K562 (cell line): ENCODE measurements at regions not wholly inside any gene's neighbourhood (a gene's known extent, or its start where the extent isn't known, plus 50 kb on each side); places are given as distances from the start of the nearest gene placed in this dataset.

Experiments
- ATAC-seq: fragments of 200-7000 bp; cut with Tn5 transposase; 3 replicates; pipeline ENCODE4 v1.9.1; 2020; ENCODE audit warnings: moderate library complexity
- BruUV-seq: library from RNA; stranded (reverse); fragments of 400-500 nt; replicated peaks from 2 replicates; lab custom pipeline; 2021; lab: Mats Ljungman, UMichigan
- CTCF ChIA-PET: fragments of 300-600 bp; formaldehyde crosslinking; extraction: SDS; loops from one replicate; lab custom pipeline; 2021; ENCODE audit warnings: low intra/inter-chr PET ratio; lab: Yijun Ruan, JAX
- POLR2A ChIA-PET: fragments of 300-600, 350-650 bp; sonication (Branson Sonifier 250); formaldehyde crosslinking; extraction: SDS; loops from one replicate; lab custom pipeline; 2021; ENCODE audit warnings: antibody characterized with exemption, inconsistent platforms; lab: Yijun Ruan, JAX
- DNase-seq, 4 experiments: peaks; one replicate each; pipeline versions ENCODE4 v3.0.0 to v3.0.0-alpha.2; 2011 to 2018; ENCODE audit warnings: low spot score in 3 of 4, mixed read lengths in 3 of 4; ENCODE audit errors: extremely low read depth in 1 of 4
- FAIRE-seq: peaks from 2 replicates; lab custom pipeline; 2011; peaks lifted over from hg19 to GRCh38; lab: Jason Lieb, UNC
- H2AFZ ChIP-seq: 2 replicates; pipeline ENCODE4 v1.6.0; 2011; ENCODE audit warnings: low read depth, low read length, control low read depth, inconsistent platforms
- H3K27ac ChIP-seq: fragments of 200-600 bp; 3 replicates; pipeline ENCODE4 v1.8.0; 2011; ENCODE audit warnings: low read depth, mild to moderate bottlenecking, control low read depth, inconsistent platforms, low read length, moderate library complexity, mixed read lengths; ENCODE audit errors: extremely low read depth
- H3K27me3 ChIP-seq, 2 experiments: fragments of 300-600 bp in 1 of 2; 2 replicates in 1 of 2; 3 replicates in 1 of 2; pipeline versions ENCODE4 v1.6.0 to v1.8.0; 2011; ENCODE audit warnings: inconsistent platforms in 2 of 2, low read length in 2 of 2, mild to moderate bottlenecking in 1 of 2, mixed read lengths in 1 of 2, moderate library complexity in 1 of 2; ENCODE audit not compliant: control insufficient read depth in 2 of 2, insufficient read depth in 2 of 2
- H3K36me3 ChIP-seq: fragments of 300-600 bp; 3 replicates; pipeline ENCODE4 v1.8.0; 2011; ENCODE audit warnings: mild to moderate bottlenecking, low read length, inconsistent platforms; ENCODE audit not compliant: control insufficient read depth, insufficient read depth
- H3K4me1 ChIP-seq, 2 experiments: fragments of 200-600 bp in 1 of 2; replicated peaks in 1 of 2; 2 replicates in 1 of 2; 3 replicates in 1 of 2; pipeline versions ENCODE4 v1.5.1 to v1.8.0; 2011; ENCODE audit warnings: inconsistent platforms in 2 of 2, low read length in 2 of 2, mild to moderate bottlenecking in 1 of 2, mixed read lengths in 1 of 2, moderate library complexity in 1 of 2; ENCODE audit not compliant: control insufficient read depth in 2 of 2, insufficient read depth in 2 of 2
- H3K4me2 ChIP-seq: 2 replicates; pipeline ENCODE4 v1.6.1; 2011; ENCODE audit warnings: low read length, control low read depth, inconsistent platforms, mixed read lengths; ENCODE audit not compliant: insufficient read depth
- H3K4me3 ChIP-seq: fragments of 200-600 bp; sonication (generic), shearing (Covaris generic); 2 replicates; pipeline ENCODE4 v1.5.1; 2016; ENCODE audit warnings: control low read depth, inconsistent platforms
- H3K79me2 ChIP-seq: fragments of 200-600 bp; 3 replicates; pipeline ENCODE4 v1.8.0; 2011; ENCODE audit warnings: low read length, inconsistent platforms; ENCODE audit not compliant: control insufficient read depth, insufficient read depth
- H3K9ac ChIP-seq, 2 experiments: 2 replicates each; pipeline versions ENCODE4 v1.6.0 to v1.6.1; 2011; ENCODE audit warnings: low read depth in 2 of 2, low read length in 2 of 2, control low read depth in 1 of 2, inconsistent platforms in 1 of 2, mild to moderate bottlenecking in 1 of 2, mixed read lengths in 1 of 2; ENCODE audit not compliant: insufficient read depth in 1 of 2
- H3K9me1 ChIP-seq: one replicate; pipeline ENCODE4 v1.6.0; 2011; ENCODE audit warnings: inconsistent platforms, mild to moderate bottlenecking, low read length, moderate library complexity; ENCODE audit not compliant: control insufficient read depth, insufficient read depth
- H3K9me3 ChIP-seq: replicated peaks from 2 replicates; pipeline ENCODE4 v1.5.1; 2011; ENCODE audit warnings: low read depth, low read length, inconsistent platforms; ENCODE audit not compliant: control insufficient read depth, insufficient read depth
- H4K20me1 ChIP-seq: replicated peaks from 2 replicates; pipeline ENCODE4 v1.6.1; 2011; ENCODE audit warnings: low read length, inconsistent platforms, mixed read lengths; ENCODE audit not compliant: control insufficient read depth, insufficient read depth
- ADNP ChIP-seq: fragments of 200-800 bp; sonication (Bioruptor generic); IDR thresholded peaks from 2 replicates; pipeline ENCODE4 v1.6.1; 2016; ENCODE audit warnings: missing genetic modification characterization, missing compliant biosample characterization
- HDAC8 ChIP-seq: fragments of 450-650 bp; IDR thresholded peaks from 2 replicates; pipeline ENCODE4 v1.6.1; 2016; ENCODE audit warnings: mild to moderate bottlenecking, missing genetic modification characterization, moderate library complexity, missing compliant biosample characterization
- HEY1 ChIP-seq: fragments of 250-450 bp; sonication (Bioruptor Pico); IDR thresholded peaks from 2 replicates; pipeline ENCODE4 v1.5.0; 2020; ENCODE audit warnings: mild to moderate bottlenecking, moderate library complexity, borderline replicate concordance
- SMARCA5 ChIP-seq: fragments of 450-650 bp; IDR thresholded peaks from 2 replicates; pipeline ENCODE4 v1.6.1; 2016
- ZFPM2 ChIP-seq: fragments of 250-450 bp; sonication (Bioruptor Pico); IDR thresholded peaks from 2 replicates; pipeline ENCODE4 v1.5.1; 2022; ENCODE audit warnings: mild to moderate bottlenecking
- ZNF324 ChIP-seq: fragments of 250-450 bp; sonication (Bioruptor Pico); IDR thresholded peaks from 2 replicates; pipeline ENCODE4 v1.4.0; 2020; ENCODE audit warnings: mild to moderate bottlenecking
- in situ Hi-C: fragments of 300-500 bp; cut with MboI; formaldehyde crosslinking; loops from 4 replicates; pipeline ENCODE4 v1.15.0; 2018; ENCODE audit warnings: inconsistent platforms, mixed read lengths
- intact Hi-C: fragments of 100-400 bp; cut with micrococcal nuclease; formaldehyde crosslinking; loops from 2 replicates; pipeline ENCODE4 v1.14.2; 2022
- TF ChIP-seq, protein P1 (sequence below): fragments of 250-450 bp; sonication (Bioruptor Pico); IDR thresholded peaks from 2 replicates; pipeline ENCODE4 v1.5.1; 2021; ENCODE audit warnings: mild to moderate bottlenecking
- TF ChIP-seq, protein P2 (sequence below): sonication (generic); formaldehyde crosslinking; IDR thresholded peaks from 2 replicates; pipeline ENCODE4 v1.8.0; 2022; ENCODE audit warnings: missing genetic modification reagents, mild to moderate bottlenecking, borderline replicate concordance
- TF ChIP-seq, protein P3 (sequence below): fragments of 450-650 bp; IDR thresholded peaks from 2 replicates; pipeline ENCODE4 v1.6.1; 2018; ENCODE audit not compliant: partially characterized antibody
- TF ChIP-seq, protein P4 (sequence below): fragments of 450-650 bp; IDR thresholded peaks from 2 replicates; pipeline ENCODE4 v1.6.1; 2017; ENCODE audit warnings: antibody characterized with exemption

DNA sequence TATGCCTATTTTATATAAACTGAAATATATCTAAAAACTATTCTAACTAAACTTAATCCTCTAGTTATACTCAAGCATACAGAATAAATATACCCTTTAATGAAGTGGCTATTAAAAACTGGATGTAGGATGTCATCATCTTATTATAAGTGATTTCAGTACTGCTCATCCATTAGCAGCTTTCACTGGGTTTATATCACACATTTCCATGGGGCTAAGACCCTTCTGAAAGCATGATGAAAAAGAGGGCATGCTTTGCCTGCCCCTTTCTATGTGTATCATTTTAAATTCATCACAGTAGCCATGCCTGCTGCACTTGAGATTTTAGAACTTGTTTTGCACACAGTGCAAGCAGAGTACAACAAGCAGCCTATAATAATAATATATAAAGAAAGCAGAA, 477.5 kb downstream of the SLITRK6 start:
- Histone ChIP-seq H3K9me3 (no peaks in the 10 kb centered on the region), H3K27me3 (no peaks in the 10 kb centered on the region), H3K27ac (no peak overlapping the region), H3K9me1 (no peaks in the 10 kb centered on the region), H3K79me2 (no peaks in the 10 kb centered on the region), H3K4me2 (no peak overlapping the region), H2AFZ (no peak overlapping the region), H3K4me3 (no peak overlapping the region), H3K9ac (no peak overlapping the region), H3K36me3 (no peaks in the 10 kb centered on the region), H3K4me1 (no peaks in the 10 kb centered on the region), H4K20me1 (no peaks in the 10 kb centered on the region)
- DNase-seq = no peak
- BruUV-seq = no TSS peak
- FAIRE-seq = no peak
- no peak for ATAC-seq
- intact Hi-C loops (no loop called here), in situ Hi-C loops (no loop called here)
- ChIA-PET POLR2A (no interaction called here), CTCF (no interaction called here)
- no peak for TF ChIP-seq SMARCA5
- TF ChIP-seq, protein P1, sequence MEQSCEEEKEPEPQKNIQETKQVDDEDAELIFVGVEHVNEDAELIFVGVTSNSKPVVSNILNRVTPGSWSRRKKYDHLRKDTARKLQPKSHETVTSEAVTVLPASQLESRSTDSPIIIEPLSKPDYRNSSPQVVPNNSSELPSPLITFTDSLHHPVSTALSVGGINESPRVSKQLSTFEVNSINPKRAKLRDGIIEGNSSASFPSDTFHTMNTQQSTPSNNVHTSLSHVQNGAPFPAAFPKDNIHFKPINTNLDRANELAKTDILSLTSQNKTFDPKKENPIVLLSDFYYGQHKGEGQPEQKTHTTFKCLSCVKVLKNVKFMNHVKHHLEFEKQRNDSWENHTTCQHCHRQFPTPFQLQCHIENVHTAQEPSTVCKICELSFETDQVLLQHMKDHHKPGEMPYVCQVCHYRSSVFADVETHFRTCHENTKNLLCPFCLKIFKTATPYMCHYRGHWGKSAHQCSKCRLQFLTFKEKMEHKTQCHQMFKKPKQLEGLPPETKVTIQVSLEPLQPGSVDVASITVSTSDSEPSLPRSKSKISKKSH (CRISPR knock-in tag) = no peak
- TF ChIP-seq, protein P2, sequence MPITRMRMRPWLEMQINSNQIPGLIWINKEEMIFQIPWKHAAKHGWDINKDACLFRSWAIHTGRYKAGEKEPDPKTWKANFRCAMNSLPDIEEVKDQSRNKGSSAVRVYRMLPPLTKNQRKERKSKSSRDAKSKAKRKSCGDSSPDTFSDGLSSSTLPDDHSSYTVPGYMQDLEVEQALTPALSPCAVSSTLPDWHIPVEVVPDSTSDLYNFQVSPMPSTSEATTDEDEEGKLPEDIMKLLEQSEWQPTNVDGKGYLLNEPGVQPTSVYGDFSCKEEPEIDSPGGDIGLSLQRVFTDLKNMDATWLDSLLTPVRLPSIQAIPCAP (CRISPR knock-in tag) = no peak
- no peak for TF ChIP-seq ADNP
- TF ChIP-seq, protein P3, sequence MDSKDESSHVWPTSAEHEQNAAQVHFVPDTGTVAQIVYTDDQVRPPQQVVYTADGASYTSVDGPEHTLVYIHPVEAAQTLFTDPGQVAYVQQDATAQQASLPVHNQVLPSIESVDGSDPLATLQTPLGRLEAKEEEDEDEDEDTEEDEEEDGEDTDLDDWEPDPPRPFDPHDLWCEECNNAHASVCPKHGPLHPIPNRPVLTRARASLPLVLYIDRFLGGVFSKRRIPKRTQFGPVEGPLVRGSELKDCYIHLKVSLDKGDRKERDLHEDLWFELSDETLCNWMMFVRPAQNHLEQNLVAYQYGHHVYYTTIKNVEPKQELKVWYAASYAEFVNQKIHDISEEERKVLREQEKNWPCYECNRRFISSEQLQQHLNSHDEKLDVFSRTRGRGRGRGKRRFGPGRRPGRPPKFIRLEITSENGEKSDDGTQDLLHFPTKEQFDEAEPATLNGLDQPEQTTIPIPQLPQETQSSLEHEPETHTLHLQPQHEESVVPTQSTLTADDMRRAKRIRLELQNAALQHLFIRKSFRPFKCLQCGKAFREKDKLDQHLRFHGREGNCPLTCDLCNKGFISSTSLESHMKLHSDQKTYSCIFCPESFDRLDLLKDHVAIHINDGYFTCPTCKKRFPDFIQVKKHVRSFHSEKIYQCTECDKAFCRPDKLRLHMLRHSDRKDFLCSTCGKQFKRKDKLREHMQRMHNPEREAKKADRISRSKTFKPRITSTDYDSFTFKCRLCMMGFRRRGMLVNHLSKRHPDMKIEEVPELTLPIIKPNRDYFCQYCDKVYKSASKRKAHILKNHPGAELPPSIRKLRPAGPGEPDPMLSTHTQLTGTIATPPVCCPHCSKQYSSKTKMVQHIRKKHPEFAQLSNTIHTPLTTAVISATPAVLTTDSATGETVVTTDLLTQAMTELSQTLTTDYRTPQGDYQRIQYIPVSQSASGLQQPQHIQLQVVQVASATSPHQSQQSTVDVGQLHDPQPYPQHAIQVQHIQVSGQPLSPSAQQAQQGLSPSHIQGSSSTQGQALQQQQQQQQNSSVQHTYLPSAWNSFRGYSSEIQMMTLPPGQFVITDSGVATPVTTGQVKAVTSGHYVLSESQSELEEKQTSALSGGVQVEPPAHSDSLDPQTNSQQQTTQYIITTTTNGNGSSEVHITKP = no peak
- no peak for TF ChIP-seq HEY1
- no peak for TF ChIP-seq HDAC8 (tag)
- TF ChIP-seq, protein P4, sequence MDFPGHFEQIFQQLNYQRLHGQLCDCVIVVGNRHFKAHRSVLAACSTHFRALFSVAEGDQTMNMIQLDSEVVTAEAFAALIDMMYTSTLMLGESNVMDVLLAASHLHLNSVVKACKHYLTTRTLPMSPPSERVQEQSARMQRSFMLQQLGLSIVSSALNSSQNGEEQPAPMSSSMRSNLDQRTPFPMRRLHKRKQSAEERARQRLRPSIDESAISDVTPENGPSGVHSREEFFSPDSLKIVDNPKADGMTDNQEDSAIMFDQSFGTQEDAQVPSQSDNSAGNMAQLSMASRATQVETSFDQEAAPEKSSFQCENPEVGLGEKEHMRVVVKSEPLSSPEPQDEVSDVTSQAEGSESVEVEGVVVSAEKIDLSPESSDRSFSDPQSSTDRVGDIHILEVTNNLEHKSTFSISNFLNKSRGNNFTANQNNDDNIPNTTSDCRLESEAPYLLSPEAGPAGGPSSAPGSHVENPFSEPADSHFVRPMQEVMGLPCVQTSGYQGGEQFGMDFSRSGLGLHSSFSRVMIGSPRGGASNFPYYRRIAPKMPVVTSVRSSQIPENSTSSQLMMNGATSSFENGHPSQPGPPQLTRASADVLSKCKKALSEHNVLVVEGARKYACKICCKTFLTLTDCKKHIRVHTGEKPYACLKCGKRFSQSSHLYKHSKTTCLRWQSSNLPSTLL = no peak
- TF ChIP-seq ZFPM2 (CRISPR knock-in tag) = no peak
- no peak for TF ChIP-seq ZNF324 (CRISPR knock-in tag)
